ENCODE measurements at regions not wholly inside any gene's neighbourhood (a gene's known extent, or its start where the extent isn't known, plus 50 kb on each side); places are given as distances from the start of the nearest gene placed in this dataset.

DNA sequence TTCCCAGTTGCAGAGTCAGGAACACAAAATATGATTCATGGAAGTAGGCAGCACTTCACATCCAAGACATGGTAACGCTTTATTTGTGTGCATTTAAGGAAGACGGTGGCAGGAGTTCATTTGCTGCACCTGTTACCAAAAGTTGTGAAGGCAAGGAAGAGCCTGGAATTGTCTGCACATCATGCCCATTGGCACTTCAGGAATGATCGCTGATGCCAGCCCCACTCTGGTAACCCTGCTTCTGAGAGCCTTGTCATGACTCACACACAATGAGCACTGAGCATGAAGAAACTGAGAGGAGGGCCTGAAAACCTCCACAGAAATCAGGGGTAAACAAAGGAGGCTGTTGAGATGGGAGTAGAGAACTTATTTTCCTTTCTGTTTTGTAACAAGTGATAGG, 181.1 kb downstream of the RPS12 start:
- H3K4me3 ChIP-seq: no peak overlapping the region
- intact Hi-C loops (cut with DNase I): no loop called here
- TF ChIP-seq, protein P1, sequence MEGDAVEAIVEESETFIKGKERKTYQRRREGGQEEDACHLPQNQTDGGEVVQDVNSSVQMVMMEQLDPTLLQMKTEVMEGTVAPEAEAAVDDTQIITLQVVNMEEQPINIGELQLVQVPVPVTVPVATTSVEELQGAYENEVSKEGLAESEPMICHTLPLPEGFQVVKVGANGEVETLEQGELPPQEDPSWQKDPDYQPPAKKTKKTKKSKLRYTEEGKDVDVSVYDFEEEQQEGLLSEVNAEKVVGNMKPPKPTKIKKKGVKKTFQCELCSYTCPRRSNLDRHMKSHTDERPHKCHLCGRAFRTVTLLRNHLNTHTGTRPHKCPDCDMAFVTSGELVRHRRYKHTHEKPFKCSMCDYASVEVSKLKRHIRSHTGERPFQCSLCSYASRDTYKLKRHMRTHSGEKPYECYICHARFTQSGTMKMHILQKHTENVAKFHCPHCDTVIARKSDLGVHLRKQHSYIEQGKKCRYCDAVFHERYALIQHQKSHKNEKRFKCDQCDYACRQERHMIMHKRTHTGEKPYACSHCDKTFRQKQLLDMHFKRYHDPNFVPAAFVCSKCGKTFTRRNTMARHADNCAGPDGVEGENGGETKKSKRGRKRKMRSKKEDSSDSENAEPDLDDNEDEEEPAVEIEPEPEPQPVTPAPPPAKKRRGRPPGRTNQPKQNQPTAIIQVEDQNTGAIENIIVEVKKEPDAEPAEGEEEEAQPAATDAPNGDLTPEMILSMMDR (IDR thresholded peaks at IDR 0.05): no peak
- no peak for TF ChIP-seq POLR2A (IDR thresholded peaks at IDR 0.05)
- H3K4me1 ChIP-seq (replicated peaks in 1 of 2): no peaks in the 10 kb centered on the region
- no peak for DNase-seq
- H3K36me3 ChIP-seq (replicated peaks in 1 of 2): no peaks in the 10 kb centered on the region
- H3K27me3 ChIP-seq: no peaks in the 10 kb centered on the region
- WGBS, 4 donors: 83 to 92% (median 89%) methylated on average over 3 of the region's 3 CpGs
- no peak overlapping the region for H3K27ac ChIP-seq
- no peaks in the 10 kb centered on the region for H3K9me3 ChIP-seq (replicated peaks in 1 of 3)

DNA sequence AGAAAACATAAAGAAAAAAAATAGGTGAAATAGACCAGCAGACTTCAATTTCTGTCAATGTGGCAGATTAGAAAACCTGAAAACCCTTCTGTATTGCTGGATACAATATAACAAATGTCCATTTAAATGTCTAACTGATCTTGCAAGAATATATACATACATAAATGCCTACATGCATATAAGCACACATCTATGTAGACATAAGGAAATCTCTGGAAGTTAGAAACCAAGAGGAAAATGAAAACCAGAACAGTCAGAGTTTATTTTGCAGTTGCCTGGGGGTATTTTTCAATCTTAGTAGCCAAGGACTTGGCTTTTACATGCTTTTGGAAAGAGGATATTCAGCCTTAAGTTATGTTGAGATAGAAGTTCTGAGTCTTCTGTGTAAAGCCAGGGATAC, 184.0 kb downstream of the RPS12 start:
- Histone ChIP-seq H3K9me3 (replicated peaks in 1 of 3) (no peaks in the 10 kb centered on the region), H3K27ac (no peak overlapping the region), H3K4me3 (no peak overlapping the region), H3K27me3 (no peaks in the 10 kb centered on the region), H3K4me1 (replicated peaks in 1 of 2) (no peaks in the 10 kb centered on the region), H3K36me3 (replicated peaks in 1 of 2) (no peaks in the 10 kb centered on the region)
- TF ChIP-seq, protein P1 (IDR thresholded peaks at IDR 0.05): no peak
- no peak for TF ChIP-seq POLR2A (IDR thresholded peaks at IDR 0.05)
- DNase-seq: no peak
- intact Hi-C loops (cut with DNase I): no loop called here

DNA sequence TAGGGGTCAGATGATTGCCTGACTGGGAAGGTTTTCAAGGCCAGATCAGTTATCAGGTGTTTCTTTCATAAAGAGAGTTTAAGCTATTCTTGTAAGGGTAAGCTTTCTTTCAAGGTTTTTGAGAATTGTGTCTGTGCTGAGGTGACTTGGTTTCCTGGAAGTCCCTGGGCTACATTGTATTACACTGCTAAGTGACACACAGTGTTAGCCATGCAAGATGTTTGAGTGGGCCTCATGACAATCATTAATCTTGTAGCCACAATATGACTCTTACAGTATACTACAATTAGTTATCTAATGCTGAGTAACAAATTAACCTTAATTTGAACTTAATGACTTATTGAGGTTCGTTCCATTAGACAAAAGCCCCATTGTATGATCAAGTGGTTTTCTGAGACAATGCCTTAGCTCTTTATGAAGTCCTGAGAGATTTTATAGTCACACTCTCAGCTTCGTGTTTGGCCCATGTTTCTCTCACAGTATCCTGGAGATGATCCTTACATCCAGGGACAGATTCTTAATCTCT, 186.7 kb downstream of the RPS12 start:
- DNase-seq: no peak
- H3K27ac ChIP-seq: no peak overlapping the region
- no peak overlapping the region for H3K4me3 ChIP-seq
- no peaks in the 10 kb centered on the region for H3K4me1 ChIP-seq (replicated peaks in 1 of 2)
- intact Hi-C loops (cut with DNase I): no loop called here
- TF ChIP-seq POLR2A (IDR thresholded peaks at IDR 0.05): no peak
- TF ChIP-seq, protein P1 (IDR thresholded peaks at IDR 0.05): no peak
- WGBS, 4 donors: 67 to 90% (median 72%) methylated on average over 2 of the region's 2 CpGs
- no peaks in the 10 kb centered on the region for H3K9me3 ChIP-seq (replicated peaks in 1 of 3)
- H3K36me3 ChIP-seq (replicated peaks in 1 of 2): no peaks in the 10 kb centered on the region
- no peaks in the 10 kb centered on the region for H3K27me3 ChIP-seq

DNA sequence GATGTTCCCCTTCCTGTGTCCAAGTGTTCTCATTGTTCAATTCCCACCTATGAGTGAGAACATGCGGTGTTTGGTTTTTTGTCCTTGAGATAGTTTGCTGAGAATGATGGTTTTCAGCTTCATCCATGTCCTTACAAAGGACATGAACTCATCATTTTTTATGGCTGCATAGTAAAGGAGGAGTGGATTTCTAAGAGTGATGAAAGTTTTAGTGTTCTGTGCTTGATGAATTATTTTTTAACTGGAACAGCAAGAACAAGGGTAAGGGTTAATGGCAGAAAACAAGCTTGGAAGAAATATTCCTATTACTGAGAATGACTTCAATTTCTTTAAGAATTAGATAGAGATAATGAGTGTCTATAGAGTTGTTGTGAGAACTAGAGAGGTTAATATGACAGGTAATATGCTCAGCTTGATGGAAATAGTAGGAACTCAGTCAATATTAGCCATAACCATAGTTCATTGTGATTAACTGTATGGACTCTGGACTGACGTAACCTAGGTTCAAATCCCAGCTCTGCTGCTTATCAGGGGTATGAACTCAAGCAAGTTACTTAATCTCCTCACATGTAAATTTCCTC, 190.0 kb downstream of the RPS12 start:
- no peaks in the 10 kb centered on the region for H3K9me3 ChIP-seq (replicated peaks in 1 of 3)
- H3K4me1 ChIP-seq (replicated peaks in 1 of 2): no peaks in the 10 kb centered on the region
- H3K27ac ChIP-seq: no peak overlapping the region
- 87 to 98% (median 96%) methylated on average over 2 of the region's 2 CpGs for WGBS, 4 donors
- no peaks in the 10 kb centered on the region for H3K36me3 ChIP-seq (replicated peaks in 1 of 2)
- no peak for DNase-seq
- H3K4me3 ChIP-seq: no peak overlapping the region
- intact Hi-C loops (cut with DNase I): no loop called here
- TF ChIP-seq, protein P1 (IDR thresholded peaks at IDR 0.05): no peak
- TF ChIP-seq POLR2A (IDR thresholded peaks at IDR 0.05): no peak
- H3K27me3 ChIP-seq: peaks cover 5% of the 10 kb centered on the region
